GM20000 (cell line): ENCODE measurements at regions not wholly inside any gene's neighbourhood (a gene's known extent, or its start where the extent isn't known, plus 50 kb on each side); places are given as distances from the start of the nearest gene placed in this dataset.

Experiments
- DNase-seq: peaks from one replicate; pipeline ENCODE4 v3.0.0; 2012; ENCODE audit warnings: low spot score
- CTCF ChIP-seq: IDR thresholded peaks from 2 replicates; pipeline ENCODE4 v1.5.1; 2012; ENCODE audit warnings: mild to moderate bottlenecking, control low read depth; ENCODE audit errors: extremely low read depth, missing control alignments

- no peak for DNase-seq
- no peak for TF ChIP-seq CTCF
Measured at GRCh38 chr6:4511641-4512020, 264.6 kb upstream of the CDYL start.

- DNase-seq = no peak
- TF ChIP-seq CTCF = no peak
Measured at GRCh38 chr6:4510906-4511640, 265.1 kb upstream of the CDYL start.

GRCh38 chr6:4510317-4510716 is 265.9 kb upstream of the CDYL start:
- DNase-seq = no peak
- no peak for TF ChIP-seq CTCF

- no peak for DNase-seq
- no peak for TF ChIP-seq CTCF
Measured at GRCh38 chr6:4509506-4509905, 266.7 kb upstream of the CDYL start.

GRCh38 chr6:4506792-4507191 is 269.4 kb upstream of the CDYL start:
- no peak for DNase-seq
- no peak for TF ChIP-seq CTCF

- no peak for TF ChIP-seq CTCF
- DNase-seq = no peak
Measured at GRCh38 chr6:4506223-4506622, 270.0 kb upstream of the CDYL start.

- DNase-seq = no peak
- no peak for TF ChIP-seq CTCF
Measured at GRCh38 chr6:4504700-4505099, 271.5 kb upstream of the CDYL start.
